Astrocyte (in vitro differentiated cells and primary cell): ENCODE measurements at regions not wholly inside any gene's neighbourhood (a gene's known extent, or its start where the extent isn't known, plus 50 kb on each side); places are given as distances from the start of the nearest gene placed in this dataset.

Experiments used
- DNase-seq: peaks from one replicate; pipeline ENCODE4 v3.0.0-alpha.2; 2010; ENCODE audit warnings: low read depth
- FAIRE-seq: peaks from 2 replicates; lab custom pipeline; 2011; peaks lifted over from hg19 to GRCh38; lab: Jason Lieb, UNC
- H2AFZ ChIP-seq: 2 replicates; pipeline ENCODE4 v1.6.0; 2012; ENCODE audit warnings: low read depth, low read length, inconsistent platforms
- H3K27ac ChIP-seq: 2 replicates; pipeline ENCODE4 v1.5.1; 2011; ENCODE audit warnings: low read depth, low read length, inconsistent platforms
- H3K27me3 ChIP-seq: 2 replicates; pipeline ENCODE4 v1.6.0; 2011; ENCODE audit warnings: low read length, inconsistent platforms; ENCODE audit not compliant: insufficient read depth
- H3K36me3 ChIP-seq: 2 replicates; pipeline ENCODE4 v1.5.1; 2011; ENCODE audit warnings: low read length, inconsistent platforms; ENCODE audit not compliant: insufficient read depth
- H3K4me1 ChIP-seq: 2 replicates; pipeline ENCODE4 v1.5.1; 2011; ENCODE audit warnings: low read length, inconsistent platforms; ENCODE audit not compliant: insufficient read depth
- H3K4me2 ChIP-seq: 2 replicates; pipeline ENCODE4 v1.6.0; 2012; ENCODE audit warnings: low read length, inconsistent platforms
- H3K4me3 ChIP-seq: 2 replicates; pipeline ENCODE4 v1.5.1; 2011; ENCODE audit warnings: low read depth, mild to moderate bottlenecking, low read length, inconsistent platforms; ENCODE audit not compliant: insufficient read depth
- H3K79me2 ChIP-seq: 2 replicates; pipeline ENCODE4 v1.6.0; 2012; ENCODE audit warnings: mild to moderate bottlenecking, low read length, inconsistent platforms; ENCODE audit not compliant: insufficient read depth
- H3K9ac ChIP-seq: 2 replicates; pipeline ENCODE4 v1.6.0; 2012; ENCODE audit warnings: mild to moderate bottlenecking, low read length, inconsistent platforms
- H3K9me3 ChIP-seq: 2 replicates; pipeline ENCODE4 v1.5.1; 2012; ENCODE audit warnings: low read depth, mild to moderate bottlenecking, low read length, inconsistent platforms; ENCODE audit not compliant: insufficient read depth
- H4K20me1 ChIP-seq: 2 replicates; pipeline ENCODE4 v1.6.0; 2012; ENCODE audit warnings: low read length, inconsistent platforms; ENCODE audit not compliant: insufficient read depth
- H3K27ac Mint-ChIP-seq: one replicate; pipeline ENCODE4 v1.8.0; 2021; ENCODE audit warnings: mild to moderate bottlenecking, mixed read lengths; ENCODE audit not compliant: unreplicated experiment
- H3K27me3 Mint-ChIP-seq: one replicate; pipeline ENCODE4 v1.8.0; 2021; ENCODE audit warnings: low read depth, mixed read lengths; ENCODE audit not compliant: unreplicated experiment
- H3K36me3 Mint-ChIP-seq: one replicate; pipeline ENCODE4 v1.8.0; 2021; ENCODE audit warnings: low read depth, mixed read lengths; ENCODE audit not compliant: unreplicated experiment
- H3K4me1 Mint-ChIP-seq: one replicate; pipeline ENCODE4 v1.8.0; 2021; ENCODE audit warnings: low read depth, mixed read lengths; ENCODE audit not compliant: unreplicated experiment
- H3K4me3 Mint-ChIP-seq: one replicate; pipeline ENCODE4 v1.8.0; 2021; ENCODE audit warnings: mild to moderate bottlenecking, moderate library complexity, mixed read lengths; ENCODE audit not compliant: unreplicated experiment
- H3K9me3 Mint-ChIP-seq: one replicate; pipeline ENCODE4 v1.8.0; 2021; ENCODE audit warnings: mild to moderate bottlenecking, mixed read lengths; ENCODE audit not compliant: unreplicated experiment
- CTCF ChIP-seq: IDR thresholded peaks from 2 replicates; pipeline ENCODE4 v1.5.1; 2011; ENCODE audit warnings: low read depth, mild to moderate bottlenecking, inconsistent platforms, low read length, moderate library complexity; ENCODE audit not compliant: insufficient read depth
- EZH2 ChIP-seq: IDR thresholded peaks from 2 replicates; pipeline ENCODE4 v1.6.1; 2012; ENCODE audit warnings: mild to moderate bottlenecking, low read length, inconsistent platforms; ENCODE audit not compliant: insufficient read depth

GRCh38 chr5:109964136-109964535 lies 274.4 kb downstream of the MAN2A1 start:
- Histone ChIP-seq H3K4me2 (no peak overlapping the region), H3K27ac (no peak overlapping the region), H2AFZ (no peak overlapping the region), H3K9me3 (no peaks in the 10 kb centered on the region), H3K4me1 (no peaks in the 10 kb centered on the region), H3K36me3 (no peaks in the 10 kb centered on the region), H4K20me1 (no peaks in the 10 kb centered on the region), H3K9ac (no peak overlapping the region), H3K79me2 (no peaks in the 10 kb centered on the region), H3K4me3 (no peak overlapping the region), H3K27me3 (no peaks in the 10 kb centered on the region)
- Mint-ChIP-seq H3K27me3 (no peaks in the 10 kb centered on the region), H3K4me1 (no peaks in the 10 kb centered on the region), H3K27ac (no peak overlapping the region), H3K4me3 (no peak overlapping the region), H3K9me3 (no peaks in the 10 kb centered on the region), H3K36me3 (no peaks in the 10 kb centered on the region)
- DNase-seq (peak; percentile 7), FAIRE-seq (no peak)
- TF ChIP-seq CTCF (no peak), EZH2 (no peak)

GRCh38 chr5:109965634-109966033 lies 275.9 kb downstream of the MAN2A1 start:
- Histone ChIP-seq H3K4me3 (no peak overlapping the region), H3K27me3 (no peaks in the 10 kb centered on the region), H3K9me3 (no peaks in the 10 kb centered on the region), H3K4me1 (no peaks in the 10 kb centered on the region), H3K9ac (no peak overlapping the region), H3K27ac (no peak overlapping the region), H3K79me2 (no peaks in the 10 kb centered on the region), H4K20me1 (no peaks in the 10 kb centered on the region), H2AFZ (no peak overlapping the region), H3K36me3 (no peaks in the 10 kb centered on the region), H3K4me2 (no peak overlapping the region)
- H3K4me1 Mint-ChIP-seq: no peaks in the 10 kb centered on the region
- DNase-seq: no peak
- FAIRE-seq: no peak
- H3K4me3 Mint-ChIP-seq: no peak overlapping the region
- H3K27me3 Mint-ChIP-seq: no peaks in the 10 kb centered on the region
- H3K36me3 Mint-ChIP-seq: no peaks in the 10 kb centered on the region
- no peak for TF ChIP-seq CTCF
- no peak for TF ChIP-seq EZH2
- H3K9me3 Mint-ChIP-seq: no peaks in the 10 kb centered on the region
- H3K27ac Mint-ChIP-seq: no peak overlapping the region

- H3K27me3 ChIP-seq: no peaks in the 10 kb centered on the region
- no peak overlapping the region for H3K4me2 ChIP-seq
- H3K4me3 Mint-ChIP-seq: no peak overlapping the region
- FAIRE-seq (no peak), DNase-seq (no peak)
- no peaks in the 10 kb centered on the region for H3K9me3 Mint-ChIP-seq
- TF ChIP-seq CTCF: no peak
- H3K36me3 ChIP-seq: no peaks in the 10 kb centered on the region
- no peaks in the 10 kb centered on the region for H3K4me1 Mint-ChIP-seq
- H3K27me3 Mint-ChIP-seq: no peaks in the 10 kb centered on the region
- H4K20me1 ChIP-seq: no peaks in the 10 kb centered on the region
- no peaks in the 10 kb centered on the region for H3K4me1 ChIP-seq
- H3K9me3 ChIP-seq: no peaks in the 10 kb centered on the region
- no peak overlapping the region for H3K27ac Mint-ChIP-seq
- H2AFZ ChIP-seq: no peak overlapping the region
- no peaks in the 10 kb centered on the region for H3K36me3 Mint-ChIP-seq
- no peak overlapping the region for H3K9ac ChIP-seq
- no peaks in the 10 kb centered on the region for H3K79me2 ChIP-seq
- no peak overlapping the region for H3K4me3 ChIP-seq
- H3K27ac ChIP-seq: no peak overlapping the region
Measured at GRCh38 chr5:109971968-109972367, 282.2 kb downstream of the MAN2A1 start.
